GM19025 (cell line): ENCODE measurements at regions not wholly inside any gene's neighbourhood (a gene's known extent, or its start where the extent isn't known, plus 50 kb on each side); places are given as distances from the start of the nearest gene placed in this dataset.

Experiments
- ATAC-seq: cut with Tn5 transposase; IDR thresholded peaks from one replicate; pipeline ENCODE4 v1.9.1; 2021; ENCODE audit warnings: mild to moderate bottlenecking, low read depth, moderate library complexity; ENCODE audit not compliant: unreplicated experiment

GRCh38 chr4:120977435-120977997 lies 55.0 kb upstream of the PRDM5 start:
- peak; percentile 63 for ATAC-seq

DNA sequence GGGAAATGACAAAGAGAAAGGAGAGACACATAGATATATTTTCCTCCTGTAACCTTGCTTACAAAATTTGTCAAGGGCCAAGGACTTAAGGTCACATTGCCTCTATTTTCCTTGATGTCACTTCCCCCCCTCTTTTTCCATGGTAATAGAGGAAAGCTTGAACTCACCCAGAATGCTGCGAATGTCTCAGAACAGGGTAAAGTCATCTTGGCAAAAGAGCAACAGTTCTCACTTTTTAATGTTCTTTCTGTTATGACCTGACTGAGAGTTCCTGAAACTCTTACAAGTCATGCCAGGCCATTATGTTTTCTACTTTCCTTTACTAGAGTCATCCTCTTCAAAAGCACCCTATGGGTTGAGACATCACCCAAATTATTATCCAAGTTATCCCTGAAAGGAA lies 50.7 kb upstream of the PRDM5 start:
- no peak for ATAC-seq
